HAP-1 (cell line): ENCODE measurements at regions not wholly inside any gene's neighbourhood (a gene's known extent, or its start where the extent isn't known, plus 50 kb on each side); places are given as distances from the start of the nearest gene placed in this dataset.
"Not testable (repeated sequence)": the region's sequence is repeated elsewhere in the genome, so short reads cannot be mapped to it uniquely, and the experiment has no call there.

Experiments
- DNase-seq, 2 experiments: peaks; one replicate each; pipeline ENCODE4 v3.0.0-alpha.2; 2016 to 2020; ENCODE audit warnings: low spot score in 2 of 2
- H3K27me3 ChIP-seq: fragments of 250-450 bp; sonication (Bioruptor Pico); 2 replicates; pipeline ENCODE4 v1.5.1; 2020; ENCODE audit warnings: low read depth, mild to moderate bottlenecking, moderate library complexity
- H3K36me3 ChIP-seq: fragments of 250-450 bp; sonication (Bioruptor Pico); replicated peaks from 2 replicates; pipeline ENCODE4 v1.5.1; 2020; ENCODE audit warnings: mild to moderate bottlenecking
- H3K4me1 ChIP-seq: fragments of 250-450 bp; sonication (Bioruptor Pico); 2 replicates; pipeline ENCODE4 v1.5.1; 2020; ENCODE audit warnings: mild to moderate bottlenecking
- H3K4me3 ChIP-seq: fragments of 250-450 bp; sonication (Bioruptor Pico); 2 replicates; pipeline ENCODE4 v1.5.1; 2020; ENCODE audit warnings: mild to moderate bottlenecking, moderate library complexity
- H3K9me3 ChIP-seq: fragments of 250-450 bp; sonication (Bioruptor Pico); 2 replicates; pipeline ENCODE4 v1.5.1; 2020; ENCODE audit warnings: mild to moderate bottlenecking, moderate library complexity
- in situ Hi-C: fragments of 300-500 bp; cut with MboI; formaldehyde crosslinking; loops from 3 replicates; pipeline ENCODE4 v1.14.3; 2020; ENCODE audit warnings: low sequenced_read_pairs, inconsistent platforms, mixed read lengths

GRCh38 chr3:106082616-106083015 lies 213.8 kb upstream of the CBLB start:
- no peak overlapping the region for H3K4me3 ChIP-seq
- DNase-seq = no peak
- H3K4me1 ChIP-seq = no peaks in the 10 kb centered on the region
- no peaks in the 10 kb centered on the region for H3K36me3 ChIP-seq
- no peaks in the 10 kb centered on the region for H3K27me3 ChIP-seq
- H3K9me3 ChIP-seq = no peaks in the 10 kb centered on the region
- in situ Hi-C loops = no loop called here

DNA sequence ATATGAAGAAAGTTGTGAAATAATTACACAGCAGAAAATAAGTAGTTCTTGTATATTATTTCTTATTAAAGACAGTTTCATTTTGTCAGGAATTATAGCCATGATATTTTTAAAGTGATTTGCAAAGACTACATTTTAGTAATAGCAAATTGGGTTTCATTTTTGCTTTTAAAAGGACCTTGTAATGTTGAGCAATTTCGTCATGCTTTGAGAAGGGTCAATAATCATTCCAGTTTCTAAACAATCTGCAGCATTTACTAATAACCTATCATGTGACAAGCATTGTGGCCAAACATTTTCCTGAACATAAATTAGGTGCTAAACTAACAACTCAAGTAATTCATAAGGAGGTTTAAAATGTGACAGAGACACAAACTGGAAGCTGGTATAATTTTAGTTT lies 214.4 kb upstream of the CBLB start:
- Histone ChIP-seq H3K4me3 (no peak overlapping the region), H3K36me3 (no peaks in the 10 kb centered on the region), H3K27me3 (no peaks in the 10 kb centered on the region), H3K9me3 (no peaks in the 10 kb centered on the region), H3K4me1 (no peaks in the 10 kb centered on the region)
- no peak for DNase-seq
- in situ Hi-C loops = no loop called here

- in situ Hi-C loops = no loop called here
- DNase-seq = no peak
- no peak overlapping the region for H3K4me3 ChIP-seq
Observed at GRCh38 chr3:106083854-106084253, 215.0 kb upstream of the CBLB start.

DNA sequence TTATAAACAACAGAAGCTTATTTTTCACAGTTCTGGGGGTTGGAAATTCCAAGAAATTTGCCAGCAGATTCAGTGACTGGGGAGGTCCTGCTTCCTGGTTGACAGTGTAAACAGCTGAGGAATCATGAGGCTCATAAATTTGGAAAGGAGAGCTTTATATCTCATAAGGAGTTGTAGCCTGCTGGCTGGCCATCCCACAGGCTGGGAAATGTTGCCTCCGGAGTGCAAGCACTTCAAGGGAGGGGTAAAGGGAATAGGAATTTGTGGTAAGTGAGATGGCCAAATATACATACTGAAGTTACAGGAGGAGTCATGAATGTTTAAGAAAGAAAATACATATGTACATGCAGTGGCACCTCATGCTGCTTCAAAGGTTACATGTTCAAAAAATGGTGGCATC lies 217.2 kb upstream of the CBLB start:
- in situ Hi-C loops = no loop called here
- Histone ChIP-seq H3K4me1 (no peaks in the 10 kb centered on the region), H3K4me3 (no peak overlapping the region), H3K27me3 (no peaks in the 10 kb centered on the region), H3K9me3 (no peaks in the 10 kb centered on the region), H3K36me3 (no peaks in the 10 kb centered on the region)
- no peak for DNase-seq

More at GRCh38 chr3:106083854-106084253, 215.0 kb upstream of the CBLB start:
- Histone ChIP-seq H3K36me3 (no peaks in the 10 kb centered on the region), H3K9me3 (no peaks in the 10 kb centered on the region), H3K27me3 (no peaks in the 10 kb centered on the region), H3K4me1 (no peaks in the 10 kb centered on the region)

GRCh38 chr3:106086636-106087035 lies 217.8 kb upstream of the CBLB start:
- in situ Hi-C loops = no loop called here

GRCh38 chr3:106088304-106088703 lies 219.5 kb upstream of the CBLB start:
- DNase-seq = no peak

More at GRCh38 chr3:106086636-106087035, 217.8 kb upstream of the CBLB start:
- H3K36me3 ChIP-seq = no peaks in the 10 kb centered on the region
- H3K4me1 ChIP-seq = no peaks in the 10 kb centered on the region
- no peak overlapping the region for H3K4me3 ChIP-seq
- DNase-seq = no peak
- H3K9me3 ChIP-seq = no peaks in the 10 kb centered on the region
- H3K27me3 ChIP-seq = no peaks in the 10 kb centered on the region

GRCh38 chr3:106088899-106089298 lies 220.1 kb upstream of the CBLB start:
- Histone ChIP-seq H3K9me3 (no peaks in the 10 kb centered on the region), H3K4me1 (no peaks in the 10 kb centered on the region), H3K4me3 (no peak overlapping the region), H3K27me3 (no peaks in the 10 kb centered on the region), H3K36me3 (no peaks in the 10 kb centered on the region)
- no peak for DNase-seq
- in situ Hi-C loops = no loop called here

More at GRCh38 chr3:106088304-106088703, 219.5 kb upstream of the CBLB start:
- in situ Hi-C loops = no loop called here
- no peaks in the 10 kb centered on the region for H3K36me3 ChIP-seq
- no peaks in the 10 kb centered on the region for H3K9me3 ChIP-seq
- no peaks in the 10 kb centered on the region for H3K27me3 ChIP-seq
- H3K4me1 ChIP-seq = no peaks in the 10 kb centered on the region
- no peak overlapping the region for H3K4me3 ChIP-seq

- DNase-seq = no peak
- Histone ChIP-seq H3K36me3 (no peaks in the 10 kb centered on the region), H3K4me3 (no peak overlapping the region), H3K27me3 (no peaks in the 10 kb centered on the region), H3K9me3 (no peaks in the 10 kb centered on the region), H3K4me1 (no peaks in the 10 kb centered on the region)
- in situ Hi-C loops = no loop called here
Observed at GRCh38 chr3:106089806-106090205, 221.0 kb upstream of the CBLB start.

DNA sequence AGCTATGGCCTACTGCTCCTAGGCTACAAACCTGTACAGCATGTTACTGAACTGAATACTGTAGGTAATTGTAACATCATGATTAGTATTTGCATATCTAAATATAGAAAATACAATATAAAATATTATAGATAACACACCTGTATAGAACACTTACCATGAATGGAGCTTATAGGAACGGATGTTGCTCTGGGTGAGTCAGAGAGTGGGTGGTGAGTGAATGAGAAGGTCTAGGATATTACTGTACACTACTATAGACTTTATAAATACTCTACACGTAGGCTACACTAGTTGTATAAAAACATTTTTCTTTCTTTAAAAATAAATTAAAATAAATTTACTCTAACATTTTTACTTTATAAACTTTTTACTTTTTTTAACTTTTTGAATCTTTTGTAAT lies 224.0 kb upstream of the CBLB start:
- Histone ChIP-seq H3K4me3 (no peak overlapping the region), H3K36me3 (no peaks in the 10 kb centered on the region), H3K9me3 (no peaks in the 10 kb centered on the region), H3K4me1 (no peaks in the 10 kb centered on the region), H3K27me3 (no peaks in the 10 kb centered on the region)
- in situ Hi-C loops = no loop called here
- no peak for DNase-seq

- Histone ChIP-seq H3K4me3 (no peak overlapping the region), H3K36me3 (no peaks in the 10 kb centered on the region), H3K4me1 (no peaks in the 10 kb centered on the region), H3K27me3 (no peaks in the 10 kb centered on the region), H3K9me3 (no peaks in the 10 kb centered on the region)
- DNase-seq = no peak
- in situ Hi-C loops = no loop called here
Observed at GRCh38 chr3:106093616-106094015, 224.8 kb upstream of the CBLB start.

DNA sequence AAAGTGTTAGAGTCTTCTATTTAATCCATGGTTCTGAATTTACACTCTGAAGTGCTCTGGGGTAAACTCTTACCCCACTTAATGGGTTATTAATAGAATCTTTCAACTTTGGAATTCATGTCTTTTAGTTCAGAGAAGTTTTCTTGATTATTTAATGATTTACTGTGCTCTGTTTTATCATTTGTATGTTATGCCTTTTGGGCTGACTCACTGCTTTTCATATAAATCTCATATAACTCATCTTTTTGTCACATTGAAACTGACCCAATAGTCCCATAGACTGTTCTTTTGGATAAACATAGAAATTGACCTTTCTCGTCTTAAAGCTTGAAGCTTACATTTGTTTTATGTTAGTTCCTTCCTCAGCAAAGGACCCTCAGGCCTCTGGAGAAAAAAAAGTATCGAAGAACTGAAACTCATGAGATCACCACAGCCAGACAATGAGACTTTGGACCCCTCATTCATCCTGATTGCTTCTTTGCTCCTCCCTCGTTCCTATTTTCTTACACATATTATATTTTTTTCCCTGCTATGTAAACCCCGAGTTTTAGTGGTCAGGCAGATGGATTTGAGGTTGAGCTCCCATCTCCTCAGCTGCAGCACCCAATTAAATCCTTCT lies 229.1 kb upstream of the CBLB start:
- in situ Hi-C loops = no loop called here
- Histone ChIP-seq H3K27me3 (no peaks in the 10 kb centered on the region), H3K36me3 (no peaks in the 10 kb centered on the region), H3K4me3 (no peak overlapping the region), H3K4me1 (no peaks in the 10 kb centered on the region), H3K9me3 (no peaks in the 10 kb centered on the region)
- DNase-seq = no peak

- in situ Hi-C loops = no loop called here
- H3K4me3 ChIP-seq = no peak overlapping the region
- H3K9me3 ChIP-seq = no peaks in the 10 kb centered on the region
- H3K27me3 ChIP-seq = no peaks in the 10 kb centered on the region
- DNase-seq = no peak
- H3K4me1 ChIP-seq = no peaks in the 10 kb centered on the region
- no peaks in the 10 kb centered on the region for H3K36me3 ChIP-seq
Observed at GRCh38 chr3:106103383-106103782, 234.6 kb upstream of the CBLB start.

DNA sequence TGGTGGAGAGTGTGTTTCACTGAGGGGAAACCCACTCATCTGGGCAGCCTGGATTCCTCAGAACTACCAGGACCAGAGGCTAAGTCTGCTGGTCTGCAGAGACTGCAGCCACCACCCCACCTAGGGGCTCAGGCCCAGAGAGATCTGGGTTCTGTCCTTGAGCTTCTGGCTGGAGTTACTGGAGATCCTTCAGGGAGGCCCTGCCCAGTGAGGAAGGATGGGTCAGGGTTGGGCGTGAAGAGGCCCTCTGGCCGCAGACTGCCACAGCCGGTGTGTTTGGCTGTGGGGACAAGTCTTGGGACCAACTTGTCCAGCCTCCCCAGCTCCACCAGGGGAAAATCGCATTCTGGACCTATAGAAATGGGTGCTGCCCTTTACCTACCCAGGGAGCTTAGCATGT lies 235.3 kb upstream of the CBLB start:
- in situ Hi-C loops = no loop called here

GRCh38 chr3:106108925-106109324 lies 240.1 kb upstream of the CBLB start:
- Histone ChIP-seq H3K9me3 (no peaks in the 10 kb centered on the region), H3K4me3 (no peak overlapping the region), H3K36me3 (no peaks in the 10 kb centered on the region), H3K27me3 (no peaks in the 10 kb centered on the region), H3K4me1 (no peaks in the 10 kb centered on the region)
- no peak for DNase-seq
- in situ Hi-C loops = no loop called here

More for the DNA sequence above, 235.3 kb upstream of the CBLB start:
- no peaks in the 10 kb centered on the region for H3K27me3 ChIP-seq
- H3K9me3 ChIP-seq = no peaks in the 10 kb centered on the region
- DNase-seq = no peak
- no peaks in the 10 kb centered on the region for H3K4me1 ChIP-seq
- no peak overlapping the region for H3K4me3 ChIP-seq
- no peaks in the 10 kb centered on the region for H3K36me3 ChIP-seq

DNA sequence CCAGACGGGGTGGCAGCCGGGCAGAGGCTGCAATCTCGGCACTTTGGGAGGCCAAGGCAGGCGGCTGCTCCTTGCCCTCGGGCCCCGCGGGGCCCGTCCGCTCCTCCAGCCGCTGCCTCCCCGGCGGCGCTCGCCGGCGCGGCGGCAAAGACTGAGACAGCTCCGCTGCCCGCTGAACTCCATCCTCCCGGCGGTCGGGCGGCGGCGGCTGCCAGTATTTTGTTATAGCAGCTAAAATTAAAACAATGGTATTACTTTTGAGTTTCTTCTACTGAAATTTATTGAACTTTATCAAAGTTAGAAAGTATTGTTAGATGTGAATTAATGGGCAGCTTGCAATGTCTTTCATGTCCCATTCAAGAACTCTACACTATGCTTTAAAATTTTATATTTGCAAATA lies 243.7 kb upstream of the CBLB start:
- H3K36me3 ChIP-seq, H3K9me3 ChIP-seq, DNase-seq, H3K4me1 ChIP-seq, H3K27me3 ChIP-seq, in situ Hi-C loops, H3K4me3 ChIP-seq: not testable (repeated sequence)
